ENCODE measurements at regions not wholly inside any gene's neighbourhood (a gene's known extent, or its start where the extent isn't known, plus 50 kb on each side); places are given as distances from the start of the nearest gene placed in this dataset.

GRCh38 chr1:29990304-29990703, 733.1 kb downstream of the MATN1 start:
- TF ChIP-seq GATA3 (IDR thresholded peaks at IDR 0.05; ENCODE audit: low read depth, low read length) (no peak), GATA2 (IDR thresholded peaks at IDR 0.05; ENCODE audit: low read depth, low read length) (no peak)

DNA sequence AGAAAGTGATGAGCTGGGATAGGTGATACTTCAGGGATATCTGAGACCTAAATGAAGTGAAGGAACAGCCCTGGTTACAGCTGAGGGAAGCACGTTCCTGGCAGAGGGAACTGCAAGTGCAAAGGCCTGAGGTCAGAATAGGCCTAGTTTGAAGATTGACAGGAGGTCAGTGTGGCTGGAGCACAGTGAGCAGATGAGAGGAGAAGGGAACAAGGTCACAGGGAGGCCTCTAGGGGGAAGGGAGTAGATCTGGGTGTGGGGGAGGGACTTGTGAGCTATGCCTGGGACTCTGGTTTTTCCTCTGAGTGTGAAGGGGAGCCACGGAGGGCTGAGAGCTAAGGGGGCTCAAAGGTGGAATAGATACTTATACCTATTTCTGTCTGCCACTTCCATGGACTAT, 736.4 kb downstream of the MATN1 start:
- TF ChIP-seq GATA3 (IDR thresholded peaks at IDR 0.05; ENCODE audit: low read depth, low read length) (no peak), GATA2 (IDR thresholded peaks at IDR 0.05; ENCODE audit: low read depth, low read length) (no peak)

DNA sequence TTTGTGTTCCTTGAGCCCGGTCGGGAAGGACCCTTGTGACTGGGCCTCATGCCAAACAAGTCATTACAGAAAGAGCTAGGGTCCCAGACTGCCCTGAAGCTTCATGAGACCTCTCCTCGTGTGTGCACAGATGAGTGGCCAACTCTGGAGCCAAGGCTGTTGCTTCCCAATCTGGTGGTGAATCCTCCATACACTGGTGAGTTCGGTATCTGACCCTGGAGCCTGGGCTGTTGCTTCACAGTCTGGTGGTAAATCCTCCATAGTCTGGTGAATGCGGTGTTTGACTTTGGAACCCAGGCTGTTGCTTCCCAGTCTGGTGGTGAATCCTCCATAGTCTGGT, 737.8 kb downstream of the MATN1 start:
- no peak for TF ChIP-seq GATA2 (IDR thresholded peaks at IDR 0.05; ENCODE audit: low read depth, low read length)

- no peak for TF ChIP-seq GATA2 (IDR thresholded peaks at IDR 0.05; ENCODE audit: low read depth, low read length)
Measured at GRCh38 chr1:29984862-29985605, 738.4 kb downstream of the MATN1 start.

GRCh38 chr1:29984166-29984861, 739.1 kb downstream of the MATN1 start:
- TF ChIP-seq GATA3 (IDR thresholded peaks at IDR 0.05; ENCODE audit: low read depth, low read length) (no peak), GATA2 (IDR thresholded peaks at IDR 0.05; ENCODE audit: low read depth, low read length) (no peak)

DNA sequence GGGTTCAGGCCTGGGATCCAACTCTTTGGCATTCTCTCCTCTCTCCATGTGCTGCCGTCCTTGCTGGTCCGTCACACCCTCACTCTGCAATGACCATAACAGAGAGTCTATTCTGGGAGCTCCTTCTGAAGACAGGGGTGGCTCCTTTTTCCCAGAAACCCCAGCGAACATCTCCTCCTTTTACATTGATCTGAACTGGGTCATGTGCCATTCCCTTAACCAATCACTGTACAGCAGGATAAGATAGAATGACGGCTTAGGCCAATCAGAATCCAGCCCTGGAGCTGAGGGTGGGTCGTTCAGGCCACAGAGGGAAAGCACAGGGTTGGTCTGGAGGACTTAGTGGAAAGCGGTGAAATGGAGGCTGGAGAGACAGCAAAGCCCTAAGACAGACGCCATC, 740.1 kb downstream of the MATN1 start:
- TF ChIP-seq GATA2 (IDR thresholded peaks at IDR 0.05; ENCODE audit: low read depth, low read length) (no peak), GATA3 (IDR thresholded peaks at IDR 0.05; ENCODE audit: low read depth, low read length) (no peak)

- no peak for TF ChIP-seq GATA3 (IDR thresholded peaks at IDR 0.05; ENCODE audit: low read depth, low read length)
- TF ChIP-seq GATA2 (IDR thresholded peaks at IDR 0.05; ENCODE audit: low read depth, low read length) = no peak
Measured at GRCh38 chr1:29981586-29982239, 741.7 kb downstream of the MATN1 start.

DNA sequence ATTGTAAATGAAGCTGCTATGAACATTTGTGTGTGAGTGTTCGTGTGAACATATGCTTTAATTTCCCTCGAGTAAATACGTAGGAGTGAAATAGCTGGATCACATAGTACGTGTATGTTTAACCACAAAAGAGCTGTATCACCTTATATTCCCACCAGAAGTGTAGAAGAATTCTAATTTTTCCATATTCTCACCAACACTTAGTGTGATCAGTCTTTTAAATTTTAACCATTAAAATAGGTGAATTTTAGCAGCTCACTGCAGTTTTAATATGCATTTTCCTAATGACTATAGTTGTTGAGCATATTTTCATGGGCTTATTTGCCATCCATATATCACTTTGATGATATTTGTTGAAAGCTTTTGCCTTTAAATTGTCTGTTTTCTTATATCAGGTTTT, 741.2 kb downstream of the PTPRU start:
- TF ChIP-seq GATA2 (IDR thresholded peaks at IDR 0.05; ENCODE audit: low read depth, low read length) (no peak), GATA3 (IDR thresholded peaks at IDR 0.05; ENCODE audit: low read depth, low read length) (no peak)

GRCh38 chr1:29975036-29975694, 738.8 kb downstream of the PTPRU start:
- TF ChIP-seq GATA2 (IDR thresholded peaks at IDR 0.05; ENCODE audit: low read depth, low read length) (no peak), GATA3 (IDR thresholded peaks at IDR 0.05; ENCODE audit: low read depth, low read length) (no peak)

- TF ChIP-seq GATA3 (IDR thresholded peaks at IDR 0.05; ENCODE audit: low read depth, low read length) = no peak
- TF ChIP-seq GATA2 (IDR thresholded peaks at IDR 0.05; ENCODE audit: low read depth, low read length) = no peak
Measured at GRCh38 chr1:29974316-29974724, 738.0 kb downstream of the PTPRU start.

DNA sequence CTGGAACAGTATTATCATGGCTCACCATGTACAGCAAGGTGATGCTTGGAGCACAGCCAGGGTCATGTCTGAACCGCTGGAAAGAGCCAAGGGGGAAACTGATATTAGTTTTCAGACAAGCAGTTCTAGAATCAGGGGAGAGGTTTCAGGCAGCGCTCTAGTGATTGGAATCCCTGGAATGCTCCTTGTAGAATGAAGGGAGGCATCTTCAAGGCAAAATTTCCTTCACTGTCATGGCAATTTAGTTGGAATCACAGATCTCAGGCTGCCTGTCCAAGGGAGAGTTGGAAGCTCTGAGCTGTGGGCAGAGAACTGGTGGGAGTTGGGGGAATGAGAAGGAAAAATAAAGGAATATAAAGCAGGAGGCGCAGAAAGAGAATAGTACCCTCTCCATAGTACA, 737.1 kb downstream of the PTPRU start:
- no peak for TF ChIP-seq GATA2 (IDR thresholded peaks at IDR 0.05; ENCODE audit: low read depth, low read length)
- TF ChIP-seq GATA3 (IDR thresholded peaks at IDR 0.05; ENCODE audit: low read depth, low read length) = no peak

- no peak for TF ChIP-seq GATA2 (IDR thresholded peaks at IDR 0.05; ENCODE audit: low read depth, low read length)
- TF ChIP-seq GATA3 (IDR thresholded peaks at IDR 0.05; ENCODE audit: low read depth, low read length) = no peak
Measured at GRCh38 chr1:29972421-29973053, 736.2 kb downstream of the PTPRU start.

DNA sequence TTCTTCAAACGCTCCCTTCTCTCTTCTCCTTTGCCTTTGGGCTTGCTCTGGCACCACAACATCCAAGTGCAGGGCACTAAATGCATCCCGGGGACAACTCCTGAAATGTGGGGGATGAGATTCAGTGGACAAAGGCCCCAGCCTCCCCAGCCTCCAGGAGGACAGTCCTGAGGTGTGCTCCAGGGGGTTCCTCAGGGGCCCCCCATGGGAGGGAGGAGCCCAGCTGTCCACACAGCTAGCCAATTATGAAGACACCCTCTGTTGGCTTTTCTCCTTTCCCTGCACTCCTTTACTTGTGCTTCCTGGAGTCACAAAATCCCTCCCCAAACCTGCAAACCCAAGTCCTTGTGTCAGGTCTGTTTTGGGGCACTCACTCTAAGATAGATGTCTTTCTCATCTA, 735.4 kb downstream of the PTPRU start:
- TF ChIP-seq GATA2 (IDR thresholded peaks at IDR 0.05; ENCODE audit: low read depth, low read length) = no peak
- TF ChIP-seq GATA3 (IDR thresholded peaks at IDR 0.05; ENCODE audit: low read depth, low read length) = no peak

DNA sequence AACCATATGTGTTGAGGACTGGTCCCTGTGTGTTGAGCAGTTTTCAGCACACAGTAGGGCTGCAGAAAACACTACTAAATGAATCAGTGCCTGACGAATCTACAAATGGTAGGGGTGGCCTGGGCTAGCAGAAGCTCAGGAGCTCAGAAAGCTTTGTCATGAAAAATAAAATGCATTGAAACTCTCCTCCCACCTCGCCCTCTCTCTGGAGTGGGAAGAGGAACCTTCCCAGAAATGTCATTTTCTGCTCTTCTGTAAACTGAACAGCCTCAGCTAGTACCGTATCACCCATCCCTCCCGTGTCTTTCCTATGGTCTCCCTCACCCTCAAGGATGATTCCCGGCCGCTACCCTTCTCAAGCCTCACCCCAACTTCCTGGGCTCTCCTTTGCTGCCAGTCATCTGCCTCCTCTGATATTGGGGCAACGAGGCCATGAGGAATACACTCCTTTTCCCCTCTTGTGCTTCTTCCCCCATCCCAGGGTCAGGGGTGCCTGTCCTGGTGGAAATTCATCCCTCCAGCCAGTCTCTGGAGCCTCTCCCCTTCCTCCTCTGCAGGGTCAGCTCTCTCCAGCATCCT, 734.5 kb downstream of the PTPRU start:
- TF ChIP-seq GATA2 (IDR thresholded peaks at IDR 0.05; ENCODE audit: low read depth, low read length) (no peak), GATA3 (IDR thresholded peaks at IDR 0.05; ENCODE audit: low read depth, low read length) (no peak)

Measured in SH-SY5Y (cell line).